Osteoblast (primary cell): ENCODE measurements at regions not wholly inside any gene's neighbourhood (a gene's known extent, or its start where the extent isn't known, plus 50 kb on each side); places are given as distances from the start of the nearest gene placed in this dataset.

Source experiments
- DNase-seq: peaks from one replicate; pipeline ENCODE4 v3.0.0; 2011; ENCODE audit warnings: low spot score, mixed read lengths; ENCODE audit not compliant: insufficient read length; ENCODE audit errors: missing footprints
- H2AFZ ChIP-seq: 2 replicates; pipeline ENCODE4 v1.6.0; 2011; ENCODE audit warnings: mild to moderate bottlenecking, low read length
- H3K27ac ChIP-seq: 2 replicates; pipeline ENCODE4 v1.5.1; 2011; ENCODE audit warnings: mild to moderate bottlenecking, low read depth, low read length, moderate library complexity
- H3K27me3 ChIP-seq: 2 replicates; pipeline ENCODE4 v1.6.0; 2012; ENCODE audit warnings: mild to moderate bottlenecking, control low read depth, inconsistent platforms, low read length, moderate library complexity; ENCODE audit not compliant: insufficient read depth
- H3K36me3 ChIP-seq: 2 replicates; pipeline ENCODE4 v1.5.1; 2011; ENCODE audit warnings: mild to moderate bottlenecking, low read length, control low read depth, moderate library complexity; ENCODE audit not compliant: insufficient read depth
- H3K4me1 ChIP-seq: 2 replicates; pipeline ENCODE4 v1.5.1; 2011; ENCODE audit warnings: mild to moderate bottlenecking, low read length, control low read depth, moderate library complexity; ENCODE audit not compliant: insufficient read depth
- H3K4me2 ChIP-seq: 2 replicates; pipeline ENCODE4 v1.6.0; 2011; ENCODE audit warnings: mild to moderate bottlenecking, low read length; ENCODE audit not compliant: insufficient read depth
- H3K4me3 ChIP-seq: fragments of 200-600 bp; sonication (generic); 3 replicates; pipeline ENCODE4 v1.5.1; 2012; ENCODE audit warnings: mild to moderate bottlenecking, low read length, inconsistent platforms; ENCODE audit not compliant: insufficient read depth
- H3K79me2 ChIP-seq: 2 replicates; pipeline ENCODE4 v1.6.0; 2012; ENCODE audit warnings: mild to moderate bottlenecking, low read length, control low read depth, inconsistent platforms; ENCODE audit not compliant: insufficient read depth
- H3K9me3 ChIP-seq: 2 replicates; pipeline ENCODE4 v1.5.1; 2011; ENCODE audit warnings: low read depth, low read length, control low read depth
- H4K20me1 ChIP-seq: 2 replicates; pipeline ENCODE4 v1.6.0; 2012; ENCODE audit warnings: mild to moderate bottlenecking, low read length, control low read depth; ENCODE audit not compliant: insufficient read depth
- TF ChIP-seq, protein P1 (sequence below): IDR thresholded peaks from 2 replicates; pipeline ENCODE4 v1.5.1; 2011; ENCODE audit warnings: mild to moderate bottlenecking, low read depth, low read length, moderate library complexity; ENCODE audit errors: extremely low read depth

DNA sequence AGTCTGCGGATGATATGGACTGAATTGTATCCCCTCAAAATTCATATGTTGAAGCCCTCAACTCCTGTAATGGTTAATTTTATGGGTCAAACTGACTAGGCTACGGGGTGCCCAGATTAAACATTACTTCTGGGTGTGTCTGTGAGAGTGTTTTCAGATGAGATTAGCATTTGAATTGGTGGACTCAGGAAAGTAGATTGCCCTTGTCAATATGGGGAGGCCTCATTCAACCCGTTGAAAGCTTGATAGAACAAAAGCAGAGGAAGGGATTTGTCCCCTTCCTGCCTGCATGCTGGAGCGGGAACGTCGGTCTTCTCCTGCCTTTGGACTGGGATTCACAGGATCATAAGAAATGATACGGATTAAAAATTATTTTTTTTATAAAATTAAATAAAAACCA lies 84.5 kb downstream of the BBS10 start:
- H3K9me3 ChIP-seq: no peaks in the 10 kb centered on the region
- H4K20me1 ChIP-seq: no peaks in the 10 kb centered on the region
- peaks cover 11% of the 10 kb centered on the region for H3K79me2 ChIP-seq
- H3K27ac ChIP-seq: no peak overlapping the region
- no peak overlapping the region for H2AFZ ChIP-seq
- no peak overlapping the region for H3K4me2 ChIP-seq
- H3K4me3 ChIP-seq: no peak overlapping the region
- H3K4me1 ChIP-seq: peaks cover 49% of the 10 kb centered on the region
- DNase-seq: no peak
- H3K27me3 ChIP-seq: no peaks in the 10 kb centered on the region
- no peaks in the 10 kb centered on the region for H3K36me3 ChIP-seq
- TF ChIP-seq, protein P1, sequence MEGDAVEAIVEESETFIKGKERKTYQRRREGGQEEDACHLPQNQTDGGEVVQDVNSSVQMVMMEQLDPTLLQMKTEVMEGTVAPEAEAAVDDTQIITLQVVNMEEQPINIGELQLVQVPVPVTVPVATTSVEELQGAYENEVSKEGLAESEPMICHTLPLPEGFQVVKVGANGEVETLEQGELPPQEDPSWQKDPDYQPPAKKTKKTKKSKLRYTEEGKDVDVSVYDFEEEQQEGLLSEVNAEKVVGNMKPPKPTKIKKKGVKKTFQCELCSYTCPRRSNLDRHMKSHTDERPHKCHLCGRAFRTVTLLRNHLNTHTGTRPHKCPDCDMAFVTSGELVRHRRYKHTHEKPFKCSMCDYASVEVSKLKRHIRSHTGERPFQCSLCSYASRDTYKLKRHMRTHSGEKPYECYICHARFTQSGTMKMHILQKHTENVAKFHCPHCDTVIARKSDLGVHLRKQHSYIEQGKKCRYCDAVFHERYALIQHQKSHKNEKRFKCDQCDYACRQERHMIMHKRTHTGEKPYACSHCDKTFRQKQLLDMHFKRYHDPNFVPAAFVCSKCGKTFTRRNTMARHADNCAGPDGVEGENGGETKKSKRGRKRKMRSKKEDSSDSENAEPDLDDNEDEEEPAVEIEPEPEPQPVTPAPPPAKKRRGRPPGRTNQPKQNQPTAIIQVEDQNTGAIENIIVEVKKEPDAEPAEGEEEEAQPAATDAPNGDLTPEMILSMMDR: no peak

DNA sequence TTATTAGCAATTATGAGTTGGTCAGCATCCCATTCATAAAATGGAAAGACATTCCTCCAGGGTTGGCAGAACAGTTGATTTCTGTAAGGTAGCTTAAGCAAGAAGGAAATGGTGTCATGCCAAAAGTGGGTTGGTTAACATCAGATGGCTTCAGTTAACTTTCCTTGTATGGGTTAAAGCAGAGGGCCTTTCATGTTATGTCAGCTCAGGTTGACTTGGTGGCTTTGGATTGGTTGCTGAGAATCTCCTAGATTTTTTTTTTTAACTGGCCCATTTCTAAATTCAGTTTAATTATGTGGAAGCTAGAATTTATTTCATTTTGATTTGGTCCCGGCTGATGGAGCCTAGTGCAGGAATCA lies 87.8 kb downstream of the BBS10 start:
- Histone ChIP-seq H3K9me3 (no peaks in the 10 kb centered on the region), H3K27me3 (no peaks in the 10 kb centered on the region), H3K36me3 (no peaks in the 10 kb centered on the region), H3K4me3 (peak overlapping the region; percentile 20), H3K79me2 (peaks cover 11% of the 10 kb centered on the region), H2AFZ (no peak overlapping the region), H3K4me2 (peak overlapping the region; percentile 25), H3K27ac (peak overlapping the region; percentile 77), H4K20me1 (no peaks in the 10 kb centered on the region), H3K4me1 (peaks cover 18% of the 10 kb centered on the region)
- TF ChIP-seq, protein P1: no peak
- DNase-seq: no peak

DNA sequence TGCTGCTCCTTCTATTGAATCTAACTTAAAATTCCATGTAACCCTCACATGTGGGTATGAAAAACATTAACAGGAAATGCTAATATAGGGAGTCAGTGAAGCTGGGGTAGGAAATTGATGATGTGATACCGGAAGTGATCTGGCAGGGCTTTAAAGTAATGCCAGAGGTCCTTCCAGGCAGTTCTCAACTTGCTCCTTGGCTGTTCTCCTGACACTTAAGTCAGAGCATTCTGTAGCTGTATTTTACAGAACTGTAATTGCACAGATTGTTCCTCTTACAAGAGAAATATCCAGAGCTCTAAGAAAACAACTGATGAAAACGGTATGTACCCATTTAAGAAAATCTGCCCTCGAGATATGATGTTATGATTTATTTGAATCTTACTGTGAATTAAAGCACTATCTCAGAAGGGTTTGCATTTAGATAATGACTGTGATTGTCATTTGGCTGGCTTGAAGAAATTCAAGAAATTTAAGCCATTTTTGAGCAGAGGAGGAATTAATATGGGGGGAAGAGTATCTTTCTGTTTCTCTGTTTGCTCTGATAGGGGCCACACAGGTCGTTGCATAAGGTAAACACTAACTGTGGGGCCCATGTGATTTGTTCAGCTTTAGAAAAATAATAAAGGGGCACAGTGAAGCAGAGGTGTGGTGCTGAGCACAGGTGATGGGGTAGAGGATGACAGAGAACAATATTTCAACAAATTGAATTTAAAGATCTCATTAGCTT lies 88.4 kb downstream of the BBS10 start:
- H3K4me2 ChIP-seq: peak overlapping the region; percentile 25
- peaks cover 18% of the 10 kb centered on the region for H3K4me1 ChIP-seq
- no peaks in the 10 kb centered on the region for H4K20me1 ChIP-seq
- H3K27ac ChIP-seq: peak overlapping the region; percentile 77
- no peaks in the 10 kb centered on the region for H3K9me3 ChIP-seq
- peak overlapping the region; percentile 4 for H2AFZ ChIP-seq
- H3K79me2 ChIP-seq: peaks cover 11% of the 10 kb centered on the region
- peak; percentile 91 for DNase-seq
- no peaks in the 10 kb centered on the region for H3K27me3 ChIP-seq
- H3K36me3 ChIP-seq: no peaks in the 10 kb centered on the region
- TF ChIP-seq, protein P1: no peak
- peak overlapping the region; percentile 20 for H3K4me3 ChIP-seq

DNA sequence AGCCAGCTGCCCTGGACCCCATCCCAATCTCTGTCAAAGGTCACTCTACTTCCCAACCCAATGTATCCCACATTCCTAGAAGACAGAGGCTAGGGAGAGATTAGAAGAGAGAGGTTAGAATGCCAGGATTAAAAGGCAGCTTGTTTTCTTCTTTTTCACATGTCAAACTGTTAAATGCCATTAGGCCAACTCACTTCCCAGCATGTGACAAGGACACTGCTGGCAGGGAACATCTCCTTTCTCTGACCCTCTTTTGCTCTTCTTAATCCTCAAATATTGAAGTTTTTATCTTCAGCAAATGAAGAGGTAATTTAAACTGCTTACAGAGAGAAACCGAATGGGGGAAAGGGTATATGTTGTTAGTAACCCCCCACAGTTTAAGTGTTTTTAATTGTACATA lies 89.1 kb downstream of the BBS10 start:
- Histone ChIP-seq H2AFZ (peak overlapping the region; percentile 39), H3K27me3 (no peaks in the 10 kb centered on the region), H3K9me3 (no peaks in the 10 kb centered on the region), H4K20me1 (no peaks in the 10 kb centered on the region), H3K4me2 (peak overlapping the region; percentile 25), H3K4me3 (no peak overlapping the region), H3K79me2 (peaks cover 11% of the 10 kb centered on the region), H3K4me1 (peaks cover 18% of the 10 kb centered on the region), H3K27ac (peak overlapping the region; percentile 77), H3K36me3 (no peaks in the 10 kb centered on the region)
- DNase-seq: no peak
- TF ChIP-seq, protein P1: no peak
